Neural cell (in vitro differentiated cells): ENCODE measurements at regions not wholly inside any gene's neighbourhood (a gene's known extent, or its start where the extent isn't known, plus 50 kb on each side); places are given as distances from the start of the nearest gene placed in this dataset.

Experiments
- H2AFZ ChIP-seq: fragments of 200-600, 300-800 bp; sonication (generic), shearing (Covaris generic); 2 replicates; pipeline ENCODE4 v1.6.0; 2014; ENCODE audit warnings: low read depth, mild to moderate bottlenecking, antibody characterized with exemption, low read length, moderate library complexity
- H3F3A ChIP-seq: fragments of 200-600 bp; shearing (Covaris generic); 2 replicates; pipeline ENCODE4 v1.6.1; 2016; ENCODE audit warnings: mild to moderate bottlenecking, moderate library complexity, mixed read lengths, antibody characterized with exemption, low read length; ENCODE audit not compliant: insufficient read depth, poor library complexity, severe bottlenecking
- H3K27ac ChIP-seq: fragments of 200-600, 300-800 bp; sonication (generic), shearing (Covaris generic); 2 replicates; pipeline ENCODE4 v1.5.1; 2014; ENCODE audit warnings: mild to moderate bottlenecking, low read length, moderate library complexity
- H3K27me3 ChIP-seq: fragments of 300-800, 200-600 bp; sonication (generic), shearing (Covaris generic); 2 replicates; pipeline ENCODE4 v1.6.0; 2014; ENCODE audit warnings: mild to moderate bottlenecking, low read depth, low read length, moderate library complexity; ENCODE audit not compliant: insufficient read depth
- H3K36me3 ChIP-seq: fragments of 300-800, 200-600 bp; sonication (generic), shearing (Covaris generic); 2 replicates; pipeline ENCODE4 v1.5.1; 2014; ENCODE audit warnings: mild to moderate bottlenecking, antibody characterized with exemption, low read length, moderate library complexity; ENCODE audit not compliant: insufficient read depth
- H3K4me2 ChIP-seq: fragments of 300-800, 200-600 bp; sonication (generic), shearing (Covaris generic); 2 replicates; pipeline ENCODE4 v1.6.0; 2014; ENCODE audit warnings: mild to moderate bottlenecking, low read length
- H3K4me3 ChIP-seq: fragments of 300-800, 200-600 bp; sonication (generic), shearing (Covaris generic); 2 replicates; pipeline ENCODE4 v1.5.1; 2014; ENCODE audit warnings: mild to moderate bottlenecking, low read length, moderate library complexity
- H3K79me2 ChIP-seq: fragments of 200-600 bp; shearing (Covaris generic); replicated peaks from 2 replicates; pipeline ENCODE4 v1.6.0; 2014; ENCODE audit warnings: mild to moderate bottlenecking, low read length, moderate library complexity; ENCODE audit not compliant: insufficient read depth
- H3K9ac ChIP-seq: fragments of 300-800, 200-600 bp; sonication (generic), shearing (Covaris generic); 2 replicates; pipeline ENCODE4 v1.6.1; 2016; ENCODE audit warnings: mild to moderate bottlenecking, low read length, mixed read lengths
- H3K9me2 ChIP-seq: fragments of 200-600 bp; shearing (Covaris generic); 2 replicates; pipeline ENCODE4 v1.6.1; 2016; ENCODE audit warnings: mild to moderate bottlenecking, low read length, mixed read lengths; ENCODE audit not compliant: insufficient read depth
- H3K9me3 ChIP-seq: fragments of 200-600, 300-800 bp; sonication (generic), shearing (Covaris generic); 2 replicates; pipeline ENCODE4 v1.6.1; 2016; ENCODE audit warnings: mild to moderate bottlenecking, mixed run types, low read length, moderate library complexity, mixed read lengths
- H4K20me1 ChIP-seq: fragments of 200-600 bp; shearing (Covaris generic); 2 replicates; pipeline ENCODE4 v1.6.1; 2016; ENCODE audit warnings: mild to moderate bottlenecking, mixed run types; ENCODE audit not compliant: insufficient read depth
- CTCF ChIP-seq: fragments of 450-650 bp; IDR thresholded peaks from 2 replicates; pipeline ENCODE4 v1.5.1; 2014; ENCODE audit warnings: antibody characterized with exemption, mild to moderate bottlenecking, moderate library complexity; ENCODE audit not compliant: poor library complexity, severe bottlenecking
- EP300 ChIP-seq: fragments of 450-650 bp; conservative IDR thresholded peaks from 2 replicates; pipeline ENCODE4 v1.6.1; 2014; ENCODE audit warnings: antibody characterized with exemption, mild to moderate bottlenecking, moderate library complexity; ENCODE audit not compliant: poor library complexity, severe bottlenecking
- EZH2 ChIP-seq: fragments of 200-600, 300-800 bp; shearing (Covaris generic), sonication (generic); IDR thresholded peaks from 2 replicates; pipeline ENCODE4 v1.6.1; 2014; ENCODE audit warnings: antibody characterized with exemption, low read length, borderline replicate concordance, mild to moderate bottlenecking; ENCODE audit not compliant: insufficient read depth, poor library complexity, severe bottlenecking
- MXI1 ChIP-seq: fragments of 450-650 bp; conservative IDR thresholded peaks from 2 replicates; pipeline ENCODE4 v1.6.1; 2014; ENCODE audit warnings: antibody characterized with exemption, mild to moderate bottlenecking; ENCODE audit not compliant: poor library complexity, severe bottlenecking
- POLR2AphosphoS5 ChIP-seq: IDR thresholded peaks from 2 replicates; pipeline ENCODE4 v1.6.1; 2012
- RAD21 ChIP-seq: fragments of 450-650 bp; conservative IDR thresholded peaks from 2 replicates; pipeline ENCODE4 v1.6.1; 2014; ENCODE audit warnings: antibody characterized with exemption, mild to moderate bottlenecking, moderate library complexity
- REST ChIP-seq: IDR thresholded peaks from 2 replicates; pipeline ENCODE4 v1.6.1; 2012; ENCODE audit warnings: borderline replicate concordance
- SMC3 ChIP-seq: fragments of 450-650 bp; conservative IDR thresholded peaks from 2 replicates; pipeline ENCODE4 v1.6.1; 2014; ENCODE audit warnings: antibody characterized with exemption, mild to moderate bottlenecking, moderate library complexity; ENCODE audit not compliant: poor library complexity
- TAF1 ChIP-seq: IDR thresholded peaks from 2 replicates; pipeline ENCODE4 v1.6.1; 2012; ENCODE audit warnings: low read depth

- Histone ChIP-seq H4K20me1 (no peaks in the 10 kb centered on the region), H3F3A (no peaks in the 10 kb centered on the region), H3K27me3 (no peaks in the 10 kb centered on the region), H2AFZ (no peak overlapping the region), H3K9ac (no peak overlapping the region), H3K9me2 (no peaks in the 10 kb centered on the region), H3K36me3 (no peaks in the 10 kb centered on the region), H3K27ac (no peak overlapping the region), H3K9me3 (no peaks in the 10 kb centered on the region), H3K4me2 (no peak overlapping the region), H3K79me2 (no peaks in the 10 kb centered on the region), H3K4me3 (no peak overlapping the region)
- TF ChIP-seq EZH2: no peak
- TF ChIP-seq CTCF: no peak
- TF ChIP-seq SMC3: no peak
- TF ChIP-seq TAF1: no peak
- no peak for TF ChIP-seq POLR2AphosphoS5
- TF ChIP-seq REST: no peak
- TF ChIP-seq EP300: no peak
- TF ChIP-seq MXI1: no peak
- TF ChIP-seq RAD21: no peak
Observed at GRCh38 chr7:125136755-125137532, 207.3 kb upstream of the POT1 start.

- Histone ChIP-seq H3K9me2 (no peaks in the 10 kb centered on the region), H3K27ac (no peak overlapping the region)
- TF ChIP-seq POLR2AphosphoS5: no peak
- TF ChIP-seq CTCF: no peak
- no peak for TF ChIP-seq RAD21
- TF ChIP-seq EZH2: no peak
Observed at GRCh38 chr7:125136341-125136740, 206.7 kb upstream of the POT1 start.

More at GRCh38 chr7:125136341-125136740, 206.7 kb upstream of the POT1 start:
- H3K36me3 ChIP-seq: no peaks in the 10 kb centered on the region
- no peak overlapping the region for H3K9ac ChIP-seq
- no peaks in the 10 kb centered on the region for H3K9me3 ChIP-seq
- H3K79me2 ChIP-seq: no peaks in the 10 kb centered on the region
- no peak overlapping the region for H2AFZ ChIP-seq
- H3K4me3 ChIP-seq: no peak overlapping the region
- no peaks in the 10 kb centered on the region for H3K27me3 ChIP-seq
- no peaks in the 10 kb centered on the region for H3F3A ChIP-seq
- H3K4me2 ChIP-seq: no peak overlapping the region
- no peaks in the 10 kb centered on the region for H4K20me1 ChIP-seq
